K562 (cell line): ENCODE measurements at regions not wholly inside any gene's neighbourhood (a gene's known extent, or its start where the extent isn't known, plus 50 kb on each side); places are given as distances from the start of the nearest gene placed in this dataset.

Experiments used
- ATAC-seq: fragments of 200-7000 bp; cut with Tn5 transposase; 3 replicates; pipeline ENCODE4 v1.9.1; 2020; ENCODE audit warnings: moderate library complexity
- BruUV-seq: library from RNA; stranded (reverse); fragments of 400-500 nt; replicated peaks from 2 replicates; lab custom pipeline; 2021; lab: Mats Ljungman, UMichigan
- CTCF ChIA-PET: fragments of 300-600 bp; formaldehyde crosslinking; extraction: SDS; loops from one replicate; lab custom pipeline; 2021; ENCODE audit warnings: low intra/inter-chr PET ratio; lab: Yijun Ruan, JAX
- POLR2A ChIA-PET: fragments of 300-600, 350-650 bp; sonication (Branson Sonifier 250); formaldehyde crosslinking; extraction: SDS; loops from one replicate; lab custom pipeline; 2021; ENCODE audit warnings: antibody characterized with exemption, inconsistent platforms; lab: Yijun Ruan, JAX
- DNase-seq, 4 experiments: peaks; one replicate each; pipeline versions ENCODE4 v3.0.0 to v3.0.0-alpha.2; 2011 to 2018; ENCODE audit warnings: low spot score in 3 of 4, mixed read lengths in 3 of 4; ENCODE audit errors: extremely low read depth in 1 of 4
- FAIRE-seq: peaks from 2 replicates; lab custom pipeline; 2011; peaks lifted over from hg19 to GRCh38; lab: Jason Lieb, UNC
- H2AFZ ChIP-seq: 2 replicates; pipeline ENCODE4 v1.6.0; 2011; ENCODE audit warnings: low read depth, low read length, control low read depth, inconsistent platforms
- H3K27ac ChIP-seq: fragments of 200-600 bp; 3 replicates; pipeline ENCODE4 v1.8.0; 2011; ENCODE audit warnings: low read depth, mild to moderate bottlenecking, control low read depth, inconsistent platforms, low read length, moderate library complexity, mixed read lengths; ENCODE audit errors: extremely low read depth
- H3K27me3 ChIP-seq, 2 experiments: fragments of 300-600 bp in 1 of 2; 2 replicates in 1 of 2; 3 replicates in 1 of 2; pipeline versions ENCODE4 v1.6.0 to v1.8.0; 2011; ENCODE audit warnings: inconsistent platforms in 2 of 2, low read length in 2 of 2, mild to moderate bottlenecking in 1 of 2, mixed read lengths in 1 of 2, moderate library complexity in 1 of 2; ENCODE audit not compliant: control insufficient read depth in 2 of 2, insufficient read depth in 2 of 2
- H3K36me3 ChIP-seq: fragments of 300-600 bp; 3 replicates; pipeline ENCODE4 v1.8.0; 2011; ENCODE audit warnings: mild to moderate bottlenecking, low read length, inconsistent platforms; ENCODE audit not compliant: control insufficient read depth, insufficient read depth
- H3K4me1 ChIP-seq, 2 experiments: fragments of 200-600 bp in 1 of 2; replicated peaks in 1 of 2; 2 replicates in 1 of 2; 3 replicates in 1 of 2; pipeline versions ENCODE4 v1.5.1 to v1.8.0; 2011; ENCODE audit warnings: inconsistent platforms in 2 of 2, low read length in 2 of 2, mild to moderate bottlenecking in 1 of 2, mixed read lengths in 1 of 2, moderate library complexity in 1 of 2; ENCODE audit not compliant: control insufficient read depth in 2 of 2, insufficient read depth in 2 of 2
- H3K4me2 ChIP-seq: 2 replicates; pipeline ENCODE4 v1.6.1; 2011; ENCODE audit warnings: low read length, control low read depth, inconsistent platforms, mixed read lengths; ENCODE audit not compliant: insufficient read depth
- H3K4me3 ChIP-seq: fragments of 200-600 bp; sonication (generic), shearing (Covaris generic); 2 replicates; pipeline ENCODE4 v1.5.1; 2016; ENCODE audit warnings: control low read depth, inconsistent platforms
- H3K79me2 ChIP-seq: fragments of 200-600 bp; 3 replicates; pipeline ENCODE4 v1.8.0; 2011; ENCODE audit warnings: low read length, inconsistent platforms; ENCODE audit not compliant: control insufficient read depth, insufficient read depth
- H3K9ac ChIP-seq, 2 experiments: 2 replicates each; pipeline versions ENCODE4 v1.6.0 to v1.6.1; 2011; ENCODE audit warnings: low read depth in 2 of 2, low read length in 2 of 2, control low read depth in 1 of 2, inconsistent platforms in 1 of 2, mild to moderate bottlenecking in 1 of 2, mixed read lengths in 1 of 2; ENCODE audit not compliant: insufficient read depth in 1 of 2
- H3K9me1 ChIP-seq: one replicate; pipeline ENCODE4 v1.6.0; 2011; ENCODE audit warnings: inconsistent platforms, mild to moderate bottlenecking, low read length, moderate library complexity; ENCODE audit not compliant: control insufficient read depth, insufficient read depth
- H3K9me3 ChIP-seq: replicated peaks from 2 replicates; pipeline ENCODE4 v1.5.1; 2011; ENCODE audit warnings: low read depth, low read length, inconsistent platforms; ENCODE audit not compliant: control insufficient read depth, insufficient read depth
- H4K20me1 ChIP-seq: replicated peaks from 2 replicates; pipeline ENCODE4 v1.6.1; 2011; ENCODE audit warnings: low read length, inconsistent platforms, mixed read lengths; ENCODE audit not compliant: control insufficient read depth, insufficient read depth
- ADNP ChIP-seq: fragments of 200-800 bp; sonication (Bioruptor generic); IDR thresholded peaks from 2 replicates; pipeline ENCODE4 v1.6.1; 2016; ENCODE audit warnings: missing genetic modification characterization, missing compliant biosample characterization
- CBFA2T2 ChIP-seq: fragments of 450-650 bp; conservative IDR thresholded peaks from 2 replicates; pipeline ENCODE4 v1.6.1; 2017; ENCODE audit warnings: mild to moderate bottlenecking
- HEY1 ChIP-seq: fragments of 250-450 bp; sonication (Bioruptor Pico); IDR thresholded peaks from 2 replicates; pipeline ENCODE4 v1.5.0; 2020; ENCODE audit warnings: mild to moderate bottlenecking, moderate library complexity, borderline replicate concordance
- PYGO2 ChIP-seq: fragments of 450-650 bp; IDR thresholded peaks from 2 replicates; pipeline ENCODE4 v1.6.1; 2016; ENCODE audit warnings: mild to moderate bottlenecking, missing genetic modification characterization, moderate library complexity, missing compliant biosample characterization
- SRSF3 ChIP-seq: fragments of 200-400 bp; formaldehyde crosslinking; IDR thresholded peaks from 2 replicates; pipeline ENCODE4 v1.6.1; 2016; ENCODE audit warnings: mild to moderate bottlenecking, low read length, moderate library complexity; ENCODE audit not compliant: insufficient read depth
- WHSC1 ChIP-seq: IDR thresholded peaks from one replicate; pipeline ENCODE4 v1.6.1; 2012; ENCODE audit warnings: low read length, control low read depth, inconsistent platforms
- WGBS: fragments of 100-300 bp; shearing (Covaris generic); methylation state at CpG from one replicate; pipeline ENCODE4 v1.1.6; 2016; ENCODE audit warnings: low coverage, mixed read lengths; ENCODE audit not compliant: insufficient coverage; ENCODE audit errors: missing lambda C conversion rate; 5-methylcytosine and 5-hydroxymethylcytosine counted together
- in situ Hi-C: fragments of 300-500 bp; cut with MboI; formaldehyde crosslinking; loops from 4 replicates; pipeline ENCODE4 v1.15.0; 2018; ENCODE audit warnings: inconsistent platforms, mixed read lengths
- intact Hi-C: fragments of 100-400 bp; cut with micrococcal nuclease; formaldehyde crosslinking; loops from 2 replicates; pipeline ENCODE4 v1.14.2; 2022
- TF ChIP-seq, protein P1 (sequence below): sonication (generic); formaldehyde crosslinking; IDR thresholded peaks from 2 replicates; pipeline ENCODE4 v1.5.0; 2020; ENCODE audit warnings: missing genetic modification reagents
- TF ChIP-seq, protein P2 (sequence below): sonication (generic); formaldehyde crosslinking; IDR thresholded peaks from 2 replicates; pipeline ENCODE4 v1.8.0; 2022; ENCODE audit warnings: mild to moderate bottlenecking, missing genetic modification reagents
- TF ChIP-seq, protein P3 (sequence below): fragments of 450-650 bp; formaldehyde crosslinking; IDR thresholded peaks from 2 replicates; pipeline ENCODE4 v1.4.0; 2020; ENCODE audit warnings: mild to moderate bottlenecking, moderate library complexity

DNA sequence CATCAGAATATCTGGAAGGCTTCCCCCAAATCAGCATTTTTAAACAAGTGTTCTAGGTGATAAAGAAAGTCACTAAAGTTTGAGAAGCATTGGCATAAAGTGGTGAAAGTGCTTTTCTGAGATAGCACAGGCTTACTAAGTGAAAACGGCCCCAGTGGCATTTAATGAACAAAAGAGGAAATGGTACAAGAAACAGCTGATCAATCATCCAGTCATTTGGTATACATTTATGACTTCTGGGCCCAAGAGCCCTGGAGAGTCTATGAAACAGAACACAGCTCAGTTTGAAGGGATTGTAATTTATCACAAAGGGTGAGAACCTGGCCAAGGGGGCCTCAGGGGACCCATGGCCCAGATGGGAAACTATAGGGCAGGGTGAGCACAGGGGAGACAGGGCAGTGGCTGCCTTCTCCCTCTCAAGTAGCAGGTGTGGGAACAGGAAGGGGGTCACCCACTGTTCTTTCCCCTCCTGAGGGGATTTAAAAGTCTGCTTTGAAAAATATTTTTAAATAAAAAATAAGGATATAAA is 265.5 kb upstream of the ROPN1 start:
- H3K9ac ChIP-seq, result no peak overlapping the region
- no peaks in the 10 kb centered on the region for H3K79me2 ChIP-seq
- H3K27ac ChIP-seq, result no peak overlapping the region
- H3K9me3 ChIP-seq, result no peaks in the 10 kb centered on the region
- peaks cover 0 to 6% of the 10 kb centered on the region in 2 experiments; a peak in 1 of 5 replicates for H3K27me3 ChIP-seq
- H3K9me1 ChIP-seq, result no peaks in the 10 kb centered on the region
- no TSS peak for BruUV-seq
- no peaks in the 10 kb centered on the region for H3K4me1 ChIP-seq
- no peak for DNase-seq
- FAIRE-seq, result no peak
- CTCF ChIA-PET, result no interaction called here
- no peak overlapping the region for H3K4me3 ChIP-seq
- 0% methylated on average over 1 of the region's 1 CpG for WGBS
- intact Hi-C loops (no loop called here), in situ Hi-C loops (no loop called here)
- H2AFZ ChIP-seq, result no peak overlapping the region
- no peaks in the 10 kb centered on the region for H3K36me3 ChIP-seq
- TF ChIP-seq SRSF3, result no peak
- ATAC-seq, result no peak
- H4K20me1 ChIP-seq, result no peaks in the 10 kb centered on the region
- H3K4me2 ChIP-seq, result no peak overlapping the region
- POLR2A ChIA-PET, result interaction anchor here (0.8 kb wide), 1 partner anchor 241 kb away, joined by 3 read pairs; no protein-coding TSS in a partner anchor

DNA sequence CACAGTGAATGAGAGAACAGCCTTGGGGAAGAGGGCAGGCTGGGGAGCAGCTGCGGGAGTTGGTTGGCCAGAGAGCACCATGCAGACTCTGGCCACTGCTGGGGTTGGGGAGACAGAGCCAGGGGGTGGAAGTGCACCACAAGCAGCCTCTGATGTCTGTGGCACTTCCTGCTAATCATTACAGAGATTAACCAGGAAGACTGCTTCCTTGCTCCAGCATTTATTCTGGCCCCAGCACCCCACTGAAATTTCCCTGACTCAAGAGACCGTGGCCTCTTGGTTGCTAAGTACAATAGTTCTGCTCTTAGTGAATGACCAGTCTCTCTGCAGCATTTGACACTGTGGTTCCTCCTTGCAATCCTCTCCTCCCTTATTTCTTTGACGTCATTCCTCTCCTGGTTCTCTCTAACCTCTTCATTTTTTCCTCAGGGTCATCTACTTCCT is 266.2 kb upstream of the ROPN1 start:
- no peak for FAIRE-seq
- ChIA-PET CTCF (no interaction called here), POLR2A (no interaction called here)
- TF ChIP-seq CBFA2T2 (no peak), PYGO2 (no peak), ADNP (tag) (no peak), HEY1 (no peak), WHSC1 (no peak)
- TF ChIP-seq, protein P1, sequence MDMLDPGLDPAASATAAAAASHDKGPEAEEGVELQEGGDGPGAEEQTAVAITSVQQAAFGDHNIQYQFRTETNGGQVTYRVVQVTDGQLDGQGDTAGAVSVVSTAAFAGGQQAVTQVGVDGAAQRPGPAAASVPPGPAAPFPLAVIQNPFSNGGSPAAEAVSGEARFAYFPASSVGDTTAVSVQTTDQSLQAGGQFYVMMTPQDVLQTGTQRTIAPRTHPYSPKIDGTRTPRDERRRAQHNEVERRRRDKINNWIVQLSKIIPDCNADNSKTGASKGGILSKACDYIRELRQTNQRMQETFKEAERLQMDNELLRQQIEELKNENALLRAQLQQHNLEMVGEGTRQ, result no peak
- TF ChIP-seq, protein P2, sequence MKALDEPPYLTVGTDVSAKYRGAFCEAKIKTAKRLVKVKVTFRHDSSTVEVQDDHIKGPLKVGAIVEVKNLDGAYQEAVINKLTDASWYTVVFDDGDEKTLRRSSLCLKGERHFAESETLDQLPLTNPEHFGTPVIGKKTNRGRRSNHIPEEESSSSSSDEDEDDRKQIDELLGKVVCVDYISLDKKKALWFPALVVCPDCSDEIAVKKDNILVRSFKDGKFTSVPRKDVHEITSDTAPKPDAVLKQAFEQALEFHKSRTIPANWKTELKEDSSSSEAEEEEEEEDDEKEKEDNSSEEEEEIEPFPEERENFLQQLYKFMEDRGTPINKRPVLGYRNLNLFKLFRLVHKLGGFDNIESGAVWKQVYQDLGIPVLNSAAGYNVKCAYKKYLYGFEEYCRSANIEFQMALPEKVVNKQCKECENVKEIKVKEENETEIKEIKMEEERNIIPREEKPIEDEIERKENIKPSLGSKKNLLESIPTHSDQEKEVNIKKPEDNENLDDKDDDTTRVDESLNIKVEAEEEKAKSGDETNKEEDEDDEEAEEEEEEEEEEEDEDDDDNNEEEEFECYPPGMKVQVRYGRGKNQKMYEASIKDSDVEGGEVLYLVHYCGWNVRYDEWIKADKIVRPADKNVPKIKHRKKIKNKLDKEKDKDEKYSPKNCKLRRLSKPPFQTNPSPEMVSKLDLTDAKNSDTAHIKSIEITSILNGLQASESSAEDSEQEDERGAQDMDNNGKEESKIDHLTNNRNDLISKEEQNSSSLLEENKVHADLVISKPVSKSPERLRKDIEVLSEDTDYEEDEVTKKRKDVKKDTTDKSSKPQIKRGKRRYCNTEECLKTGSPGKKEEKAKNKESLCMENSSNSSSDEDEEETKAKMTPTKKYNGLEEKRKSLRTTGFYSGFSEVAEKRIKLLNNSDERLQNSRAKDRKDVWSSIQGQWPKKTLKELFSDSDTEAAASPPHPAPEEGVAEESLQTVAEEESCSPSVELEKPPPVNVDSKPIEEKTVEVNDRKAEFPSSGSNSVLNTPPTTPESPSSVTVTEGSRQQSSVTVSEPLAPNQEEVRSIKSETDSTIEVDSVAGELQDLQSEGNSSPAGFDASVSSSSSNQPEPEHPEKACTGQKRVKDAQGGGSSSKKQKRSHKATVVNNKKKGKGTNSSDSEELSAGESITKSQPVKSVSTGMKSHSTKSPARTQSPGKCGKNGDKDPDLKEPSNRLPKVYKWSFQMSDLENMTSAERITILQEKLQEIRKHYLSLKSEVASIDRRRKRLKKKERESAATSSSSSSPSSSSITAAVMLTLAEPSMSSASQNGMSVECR (CRISPR knock-in tag), result no peak
- TF ChIP-seq, protein P3, sequence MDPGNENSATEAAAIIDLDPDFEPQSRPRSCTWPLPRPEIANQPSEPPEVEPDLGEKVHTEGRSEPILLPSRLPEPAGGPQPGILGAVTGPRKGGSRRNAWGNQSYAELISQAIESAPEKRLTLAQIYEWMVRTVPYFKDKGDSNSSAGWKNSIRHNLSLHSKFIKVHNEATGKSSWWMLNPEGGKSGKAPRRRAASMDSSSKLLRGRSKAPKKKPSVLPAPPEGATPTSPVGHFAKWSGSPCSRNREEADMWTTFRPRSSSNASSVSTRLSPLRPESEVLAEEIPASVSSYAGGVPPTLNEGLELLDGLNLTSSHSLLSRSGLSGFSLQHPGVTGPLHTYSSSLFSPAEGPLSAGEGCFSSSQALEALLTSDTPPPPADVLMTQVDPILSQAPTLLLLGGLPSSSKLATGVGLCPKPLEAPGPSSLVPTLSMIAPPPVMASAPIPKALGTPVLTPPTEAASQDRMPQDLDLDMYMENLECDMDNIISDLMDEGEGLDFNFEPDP (CRISPR knock-in tag), result no peak

More for the DNA sequence above, 266.2 kb upstream of the ROPN1 start:
- H3K27ac ChIP-seq, result no peak overlapping the region
- BruUV-seq, result no TSS peak
- no peaks in the 10 kb centered on the region for H3K9me3 ChIP-seq
- H4K20me1 ChIP-seq, result no peaks in the 10 kb centered on the region
- peaks cover 0 to 6% of the 10 kb centered on the region in 2 experiments; a peak in 1 of 5 replicates for H3K27me3 ChIP-seq
- H3K9ac ChIP-seq, result no peak overlapping the region
- no peak overlapping the region for H2AFZ ChIP-seq
- H3K4me2 ChIP-seq, result no peak overlapping the region
- H3K4me1 ChIP-seq, result no peaks in the 10 kb centered on the region
- 3% methylated on average over 3 of the region's 3 CpGs for WGBS
- no peak for ATAC-seq
- in situ Hi-C loops (no loop called here), intact Hi-C loops (no loop called here)
- H3K9me1 ChIP-seq, result no peaks in the 10 kb centered on the region
- H3K79me2 ChIP-seq, result no peaks in the 10 kb centered on the region
- H3K4me3 ChIP-seq, result no peak overlapping the region
- no peaks in the 10 kb centered on the region for H3K36me3 ChIP-seq
- DNase-seq, result no peak
